Thoracic aorta (tissue), 2 donors: ENCODE measurements at regions not wholly inside any gene's neighbourhood (a gene's known extent, or its start where the extent isn't known, plus 50 kb on each side); places are given as distances from the start of the nearest gene placed in this dataset.

Experiments used
- ATAC-seq: fragments of 150-250 bp; one replicate; pipeline ENCODE4 v1.8.0; 2017; ENCODE audit warnings: low read depth; ENCODE audit not compliant: insufficient number of reproducible peaks, low FRiP score
- DNase-seq: peaks from one replicate; pipeline ENCODE4 v3.0.0-alpha.2; 2020; ENCODE audit warnings: low spot score
- H3K27ac ChIP-seq, 2 donors: fragments of 200-600 bp; sonication (generic); 1 replicate in 1 of 2; 2 replicates in 1 of 2; pipeline ENCODE4 v1.5.1; 2016; ENCODE audit warnings: mild to moderate bottlenecking in 2 of 2, moderate library complexity in 2 of 2
- H3K27me3 ChIP-seq: fragments of 200-600 bp; sonication (generic); replicated peaks from 2 replicates; pipeline ENCODE4 v1.6.0; 2016; ENCODE audit warnings: mild to moderate bottlenecking; ENCODE audit not compliant: insufficient read depth
- H3K36me3 ChIP-seq: fragments of 200-600 bp; sonication (generic); one replicate; pipeline ENCODE4 v1.5.1; 2016
- H3K4me1 ChIP-seq, 2 donors: fragments of 200-600 bp; sonication (generic); 1 replicate in 1 of 2; 2 replicates in 1 of 2; pipeline versions ENCODE4 v1.5.1 to v1.6.0; 2016; ENCODE audit warnings: low read depth in 2 of 2, mild to moderate bottlenecking in 1 of 2; ENCODE audit not compliant: control insufficient read depth in 1 of 2
- H3K4me3 ChIP-seq: fragments of 200-600 bp; sonication (generic); 2 replicates; pipeline ENCODE4 v1.5.1; 2016; ENCODE audit warnings: mild to moderate bottlenecking
- H3K9me3 ChIP-seq: fragments of 200-600 bp; sonication (generic); 2 replicates; pipeline ENCODE4 v1.5.1; 2016
- CTCF ChIP-seq: fragments of 200-600 bp; sonication (generic); IDR thresholded peaks from one replicate; pipeline ENCODE4 v1.5.1; 2019; ENCODE audit warnings: antibody characterized with exemption

DNA sequence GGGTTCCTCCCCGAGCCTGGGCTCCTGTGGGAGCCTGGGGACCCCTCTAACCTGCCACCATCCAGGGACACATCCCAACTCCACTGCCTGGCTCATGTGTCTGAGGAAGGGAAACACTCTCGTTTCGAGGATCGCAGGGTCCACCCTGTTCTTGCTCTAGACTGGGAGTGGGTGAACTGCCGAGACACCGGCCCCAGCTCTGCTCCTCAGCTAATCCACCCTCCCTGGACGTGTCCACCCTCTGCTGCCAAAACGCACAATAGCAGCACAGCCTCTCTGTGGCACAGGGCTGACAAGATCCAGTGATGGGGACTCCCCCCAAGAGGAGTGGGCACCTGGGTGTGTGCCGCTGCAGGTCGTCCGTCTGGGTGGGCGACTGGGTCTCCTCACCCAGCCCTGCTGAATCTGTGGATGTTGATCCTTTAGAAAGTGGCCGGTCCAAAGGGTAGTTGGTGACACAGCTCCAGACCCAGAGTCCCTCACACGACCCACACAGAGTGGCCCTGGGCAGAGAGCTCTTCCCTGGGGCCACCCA is 65.2 kb upstream of the FAM20C start:
- no peak for TF ChIP-seq CTCF

GRCh38 chr7:128171-129080 is 63.9 kb upstream of the FAM20C start:
- TF ChIP-seq CTCF: no peak
- no peaks in the 10 kb centered on the region for H3K36me3 ChIP-seq
- H3K9me3 ChIP-seq: no peaks in the 10 kb centered on the region
- H3K27ac ChIP-seq: no peak overlapping the region
- no peak for DNase-seq
- H3K4me3 ChIP-seq: no peak overlapping the region
- peaks cover 7 to 32% of the 10 kb centered on the region in 2 donors for H3K4me1 ChIP-seq
- ATAC-seq: no peak
- no peaks in the 10 kb centered on the region for H3K27me3 ChIP-seq

More for the DNA sequence above, 65.2 kb upstream of the FAM20C start:
- Histone ChIP-seq H3K4me1 (peaks cover 7 to 32% of the 10 kb centered on the region in 2 donors), H3K9me3 (no peaks in the 10 kb centered on the region), H3K36me3 (no peaks in the 10 kb centered on the region), H3K4me3 (no peak overlapping the region), H3K27ac (no peak overlapping the region), H3K27me3 (no peaks in the 10 kb centered on the region)
- DNase-seq (no peak), ATAC-seq (no peak)

GRCh38 chr7:129366-130221 is 62.8 kb upstream of the FAM20C start:
- Histone ChIP-seq H3K27me3 (no peaks in the 10 kb centered on the region), H3K4me1 (peaks cover 7 to 32% of the 10 kb centered on the region in 2 donors), H3K27ac (peak overlapping the region; percentile 62 to 73), H3K36me3 (no peaks in the 10 kb centered on the region), H3K9me3 (no peaks in the 10 kb centered on the region), H3K4me3 (peak overlapping the region; percentile 55)
- no peak for DNase-seq
- ATAC-seq: peak; percentile 84
- no peak for TF ChIP-seq CTCF

DNA sequence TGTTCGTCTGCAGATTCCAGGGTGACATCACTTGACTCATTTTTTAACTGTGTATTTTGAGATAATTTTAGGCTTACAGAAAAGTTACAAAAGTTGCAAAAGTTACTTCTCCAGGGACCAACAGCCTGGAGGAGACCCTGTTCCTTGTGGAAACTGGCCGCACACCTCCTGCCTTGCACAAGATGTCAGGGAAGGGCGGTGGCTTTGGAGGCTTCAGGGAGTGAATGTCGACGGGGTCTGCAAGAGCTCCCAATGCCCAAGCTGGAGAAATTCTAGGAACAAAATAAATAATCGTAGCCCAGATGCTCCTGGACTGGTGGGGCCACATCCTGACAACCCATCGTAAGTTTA is 62.2 kb upstream of the FAM20C start:
- H3K4me3 ChIP-seq: peak overlapping the region; percentile 55
- no peak for DNase-seq
- no peak for TF ChIP-seq CTCF

More for the DNA sequence above, 62.2 kb upstream of the FAM20C start:
- Histone ChIP-seq H3K4me1 (peaks cover 7 to 32% of the 10 kb centered on the region in 2 donors), H3K36me3 (no peaks in the 10 kb centered on the region), H3K9me3 (no peaks in the 10 kb centered on the region), H3K27me3 (no peaks in the 10 kb centered on the region), H3K27ac (peak overlapping the region; percentile 42 to 73)
- ATAC-seq: no peak
